ENCODE measurements at regions not wholly inside any gene's neighbourhood (a gene's known extent, or its start where the extent isn't known, plus 50 kb on each side); places are given as distances from the start of the nearest gene placed in this dataset.

GRCh38 chr15:100759698-100760356 lies 119.8 kb upstream of the ALDH1A3 start:
- H3K27ac ChIP-seq (ENCODE audit: low read depth, low read length): peak overlapping the region; percentile 50
- intact Hi-C loops (cut with micrococcal nuclease): loop anchor here (10.0 kb wide), 1 partner anchor 245 kb away; no protein-coding TSS in a partner anchor
- RAD21 ChIA-PET (ENCODE audit: low non-redundant PET in 1 of 2, low total read pairs in 2 of 2, uncharacterized antibody in 2 of 2, unreplicated experiment in 2 of 2): no interaction called here
- no peaks in the 10 kb centered on the region for H3K36me3 ChIP-seq (ENCODE audit: control insufficient read depth in 1 of 2, insufficient read depth in 2 of 2, low read length in 2 of 2)
- no TSS peak for BruUV-seq (replicated peaks)
- ATAC-seq (peak; percentile 88), DNase-seq (ENCODE audit: low read depth, low spot score) (peak; percentile 51)
- no peaks in the 10 kb centered on the region for H3K79me2 ChIP-seq (ENCODE audit: insufficient read depth, low read length)
- H3K4me2 ChIP-seq (ENCODE audit: low read length): peak overlapping the region; percentile 74
- H3K4me1 ChIP-seq (ENCODE audit: control insufficient read depth in 1 of 2, insufficient read depth in 2 of 2, low read length in 2 of 2): peaks cover 29 to 73% of the 10 kb centered on the region in 2 experiments
- TF ChIP-seq RAD21 (IDR thresholded peaks at IDR 0.05; ENCODE audit: low read depth): no peak
- TF ChIP-seq MAX (IDR thresholded peaks at IDR 0.05): peak; percentile 24
- peak; percentile 51; the same call in 1 of the 2 replicates for TF ChIP-seq SP1 (IDR thresholded peaks at IDR 0.05; ENCODE audit: low read depth)
- peak; percentile 42; the same call in 1 of the 2 replicates for TF ChIP-seq CBX3 (IDR thresholded peaks at IDR 0.05; ENCODE audit: low read depth)
- 0 out of 2 replicates have a peak, but pooled peaks have one; percentile 22 for TF ChIP-seq POLR2AphosphoS5 (IDR thresholded peaks at IDR 0.05; ENCODE audit: low read depth, low read length)
- TF ChIP-seq SIN3A (IDR thresholded peaks at IDR 0.05; ENCODE audit: low read depth): no peak
- no peak for TF ChIP-seq REST (IDR thresholded peaks at IDR 0.05; ENCODE audit: low read depth)
- no peaks in the 10 kb centered on the region for H3K9me2 ChIP-seq (ENCODE audit: insufficient read depth)
- peak overlapping the region; percentile 56 for H3K9ac ChIP-seq (ENCODE audit: low read length)
- POLR2A ChIA-PET: interaction anchor here (1.3 kb wide), 3 partner anchors 10 to 46 kb away, joined by 3 to 6 read pairs (median 3); no protein-coding TSS in a partner anchor
- H3K27me3 ChIP-seq (ENCODE audit: insufficient read depth, low read length): no peaks in the 10 kb centered on the region
- peak overlapping the region; percentile 17 to 42 for H3K4me3 ChIP-seq (replicated peaks in 1 of 2; ENCODE audit: low read depth in 1 of 2, low read length in 2 of 2)
- H4K20me1 ChIP-seq (ENCODE audit: insufficient read depth): no peaks in the 10 kb centered on the region
- no peaks in the 10 kb centered on the region for H3K9me3 ChIP-seq (ENCODE audit: control insufficient read depth in 1 of 2, insufficient read depth in 1 of 2, low read depth in 1 of 2, low read length in 2 of 2)
- peak overlapping the region; percentile 90 for H2AFZ ChIP-seq (ENCODE audit: low read depth, low read length, poor library complexity, severe bottlenecking)
- CTCF ChIA-PET: interaction anchor here (0.7 kb wide), 1 partner anchor 249 kb away, joined by 3 read pairs; no protein-coding TSS in a partner anchor
